IMR-90 (cell line): ENCODE measurements at regions not wholly inside any gene's neighbourhood (a gene's known extent, or its start where the extent isn't known, plus 50 kb on each side); places are given as distances from the start of the nearest gene placed in this dataset.

Source experiments
- ATAC-seq: fragments of 200-7000 bp; cut with Tn5 transposase; 2 replicates; pipeline ENCODE4 v1.9.1; 2020; ENCODE audit warnings: low read depth, mild to moderate bottlenecking, moderate library complexity
- BruUV-seq: library from RNA; stranded (reverse); fragments of 400-500 nt; replicated peaks from 2 replicates; lab custom pipeline; 2021; lab: Mats Ljungman, UMichigan
- CTCF ChIA-PET: fragments of 300-600 bp; formaldehyde crosslinking; extraction: SDS; loops from one replicate; lab custom pipeline; 2021; ENCODE audit warnings: antibody characterized with exemption; lab: Yijun Ruan, JAX
- POLR2A ChIA-PET: fragments of 300-600 bp; sonication (Branson Sonifier 250); formaldehyde crosslinking; loops from one replicate; lab custom pipeline; 2022; ENCODE audit warnings: antibody characterized with exemption; ENCODE audit not compliant: unreplicated experiment; lab: Charles Lee
- DNase-seq: peaks from one replicate; pipeline ENCODE4 v3.0.0; 2013
- H2AFZ ChIP-seq: replicated peaks from 2 replicates; pipeline ENCODE3; 2013; ENCODE audit warnings: low read length, mild to moderate bottlenecking; ENCODE audit not compliant: poor library complexity
- H2AK5ac ChIP-seq: 2 replicates; pipeline ENCODE4 v1.6.1; 2013; ENCODE audit warnings: low read depth, low read length, inconsistent platforms
- H2AK9ac ChIP-seq: replicated peaks from 2 replicates; pipeline ENCODE3; 2013; ENCODE audit warnings: mild to moderate bottlenecking, low read depth, low read length, moderate library complexity; ENCODE audit not compliant: poor library complexity
- H2BK120ac ChIP-seq: 2 replicates; pipeline ENCODE4 v1.6.1; 2013; ENCODE audit warnings: low read depth, low read length, inconsistent platforms
- H2BK15ac ChIP-seq: 3 replicates; pipeline ENCODE4 v1.6.1; 2013; ENCODE audit warnings: low read depth, low read length, inconsistent platforms
- H2BK20ac ChIP-seq: 2 replicates; pipeline ENCODE4 v1.6.1; 2013; ENCODE audit warnings: low read depth, mild to moderate bottlenecking, inconsistent platforms, low read length, moderate library complexity
- H2BK5ac ChIP-seq: 2 replicates; pipeline ENCODE4 v1.6.1; 2013; ENCODE audit warnings: mild to moderate bottlenecking, low read depth, low read length, inconsistent platforms; ENCODE audit not compliant: poor library complexity, severe bottlenecking
- H3K14ac ChIP-seq: replicated peaks from 2 replicates; pipeline ENCODE4 v1.6.1; 2013; ENCODE audit warnings: low read depth, low read length, inconsistent platforms
- H3K18ac ChIP-seq: 2 replicates; pipeline ENCODE4 v1.6.1; 2013; ENCODE audit warnings: low read depth, low read length, control low read depth
- H3K23ac ChIP-seq: 2 replicates; pipeline ENCODE4 v1.6.1; 2013; ENCODE audit warnings: low read depth, low read length, inconsistent platforms
- H3K27ac ChIP-seq: 2 replicates; pipeline ENCODE4 v1.5.1; 2013; ENCODE audit warnings: mild to moderate bottlenecking, control low read depth, low read length; ENCODE audit not compliant: insufficient read depth
- H3K27me3 ChIP-seq: 2 replicates; pipeline ENCODE4 v1.6.1; 2013; ENCODE audit warnings: low read length; ENCODE audit not compliant: control insufficient read depth, insufficient read depth
- H3K36me3 ChIP-seq: 2 replicates; pipeline ENCODE4 v1.6.1; 2013; ENCODE audit warnings: low read length, mixed read lengths; ENCODE audit not compliant: control insufficient read depth, insufficient read depth
- H3K4ac ChIP-seq: 2 replicates; pipeline ENCODE4 v1.6.1; 2013; ENCODE audit warnings: low read depth, low read length, inconsistent platforms
- H3K4me1 ChIP-seq: 2 replicates; pipeline ENCODE4 v1.6.1; 2013; ENCODE audit warnings: low read length, mixed read lengths; ENCODE audit not compliant: control insufficient read depth, insufficient read depth
- H3K4me2 ChIP-seq: 2 replicates; pipeline ENCODE4 v1.6.1; 2013; ENCODE audit warnings: low read depth, mild to moderate bottlenecking, control low read depth, low read length, moderate library complexity
- H3K4me3 ChIP-seq: 2 replicates; pipeline ENCODE4 v1.5.1; 2013; ENCODE audit warnings: low read depth, mild to moderate bottlenecking, control low read depth, low read length, moderate library complexity; ENCODE audit not compliant: insufficient read depth
- H3K56ac ChIP-seq: 2 replicates; pipeline ENCODE4 v1.6.1; 2013; ENCODE audit warnings: low read length, inconsistent platforms; ENCODE audit not compliant: insufficient read depth; ENCODE audit errors: extremely low read depth
- H3K79me1 ChIP-seq, 2 experiments: 2 replicates each; pipeline ENCODE4 v1.6.1; 2013; ENCODE audit warnings: low read length in 2 of 2, inconsistent platforms in 1 of 2, low read depth in 1 of 2
- H3K9ac ChIP-seq: 2 replicates; pipeline ENCODE4 v1.6.1; 2013; ENCODE audit warnings: low read depth, low read length, control low read depth
- H3K9me1 ChIP-seq: 2 replicates; pipeline ENCODE4 v1.6.1; 2013; ENCODE audit warnings: low read length, inconsistent platforms; ENCODE audit not compliant: insufficient read depth
- H3K9me3 ChIP-seq: 2 replicates; pipeline ENCODE4 v1.6.1; 2013; ENCODE audit warnings: low read length; ENCODE audit not compliant: control insufficient read depth, insufficient read depth
- H4K20me1 ChIP-seq: 2 replicates; pipeline ENCODE4 v1.6.1; 2013; ENCODE audit warnings: low read length, inconsistent platforms; ENCODE audit not compliant: insufficient read depth
- H4K5ac ChIP-seq: 2 replicates; pipeline ENCODE4 v1.6.1; 2013; ENCODE audit warnings: mild to moderate bottlenecking, low read depth, low read length, control low read depth
- H4K8ac ChIP-seq, 2 experiments: 2 replicates each; pipeline ENCODE4 v1.6.1; 2013; ENCODE audit warnings: low read depth in 2 of 2, low read length in 2 of 2, control low read depth in 1 of 2, inconsistent platforms in 1 of 2
- H4K91ac ChIP-seq: 2 replicates; pipeline ENCODE4 v1.6.1; 2013; ENCODE audit warnings: low read depth, low read length, inconsistent platforms; ENCODE audit not compliant: insufficient read depth
- CEBPB ChIP-seq: IDR thresholded peaks from 2 replicates; pipeline ENCODE4 v1.6.1; 2012; ENCODE audit warnings: low read depth, low read length, improper control_type of control experiment
- whole genome bisulfite sequencing, 2 experiments: methylation state at CpG; one replicate each; pipeline versions ENCODE4 v1.1.5 to v1.1.7; 2013; ENCODE audit warnings: missing lambda C conversion rate in 2 of 2; ENCODE audit not compliant: insufficient read length in 1 of 2; ENCODE audit errors: extremely low coverage in 2 of 2; 5-methylcytosine and 5-hydroxymethylcytosine counted together
- dilution Hi-C: fragments of 300-500 bp; cut with HindIII; formaldehyde crosslinking; loops from one replicate; pipeline ENCODE4 v1.14.3; 2018; ENCODE audit warnings: low sequenced_read_pairs; ENCODE audit not compliant: unreplicated experiment
- in situ Hi-C: fragments of 300-500 bp; cut with MboI; formaldehyde crosslinking; loops from 3 replicates; pipeline ENCODE4 v1.14.3; 2019; ENCODE audit warnings: low sequenced_read_pairs, inconsistent platforms, mixed read lengths
- intact Hi-C: fragments of 100-400 bp; cut with micrococcal nuclease; formaldehyde crosslinking; loops from 2 replicates; pipeline ENCODE4 v1.10.0; 2022
- TF ChIP-seq, protein P1 (sequence below): conservative IDR thresholded peaks from 2 replicates; pipeline ENCODE4 v1.5.1; 2012; ENCODE audit warnings: mild to moderate bottlenecking, low read depth, low read length, improper control_type of control experiment

DNA sequence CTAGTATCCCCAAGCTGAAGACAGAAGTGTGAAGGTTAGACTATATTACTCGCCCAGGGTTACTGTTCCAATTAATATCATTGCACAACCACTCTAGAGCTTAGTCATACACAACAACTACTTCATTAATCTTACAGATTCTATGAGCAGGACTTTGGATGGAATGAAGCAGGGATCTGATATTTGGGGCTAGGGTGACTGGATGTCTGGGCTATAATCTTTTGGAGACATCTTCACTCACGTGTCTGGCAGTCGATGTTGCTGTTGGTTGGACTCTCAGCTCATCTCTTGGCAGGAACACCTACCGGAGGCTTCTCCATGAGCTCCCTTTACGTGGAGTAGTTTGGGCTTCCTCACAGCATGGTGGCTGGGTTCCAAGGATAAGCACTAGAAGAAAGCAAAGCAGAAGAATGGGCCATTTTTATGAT is 519.2 kb upstream of the B3GALT2 start:
- no peak overlapping the region for H3K23ac ChIP-seq
- H3K4me3 ChIP-seq: no peak overlapping the region
- H2AFZ ChIP-seq: no peak overlapping the region
- H2BK120ac ChIP-seq: peak overlapping the region; percentile 36
- H4K20me1 ChIP-seq: no peaks in the 10 kb centered on the region
- BruUV-seq: no TSS peak
- DNase-seq (no peak), ATAC-seq (no peak)
- no peak overlapping the region for H2BK5ac ChIP-seq
- dilution Hi-C loops (no loop called here), intact Hi-C loops (no loop called here), in situ Hi-C loops (no loop called here)
- no peak overlapping the region for H3K4me2 ChIP-seq
- no peaks in the 10 kb centered on the region for H3K36me3 ChIP-seq
- no peak overlapping the region for H2AK9ac ChIP-seq
- H3K4me1 ChIP-seq: peaks cover 6% of the 10 kb centered on the region
- peak overlapping the region; percentile 78 for H4K91ac ChIP-seq
- TF ChIP-seq, protein P1, sequence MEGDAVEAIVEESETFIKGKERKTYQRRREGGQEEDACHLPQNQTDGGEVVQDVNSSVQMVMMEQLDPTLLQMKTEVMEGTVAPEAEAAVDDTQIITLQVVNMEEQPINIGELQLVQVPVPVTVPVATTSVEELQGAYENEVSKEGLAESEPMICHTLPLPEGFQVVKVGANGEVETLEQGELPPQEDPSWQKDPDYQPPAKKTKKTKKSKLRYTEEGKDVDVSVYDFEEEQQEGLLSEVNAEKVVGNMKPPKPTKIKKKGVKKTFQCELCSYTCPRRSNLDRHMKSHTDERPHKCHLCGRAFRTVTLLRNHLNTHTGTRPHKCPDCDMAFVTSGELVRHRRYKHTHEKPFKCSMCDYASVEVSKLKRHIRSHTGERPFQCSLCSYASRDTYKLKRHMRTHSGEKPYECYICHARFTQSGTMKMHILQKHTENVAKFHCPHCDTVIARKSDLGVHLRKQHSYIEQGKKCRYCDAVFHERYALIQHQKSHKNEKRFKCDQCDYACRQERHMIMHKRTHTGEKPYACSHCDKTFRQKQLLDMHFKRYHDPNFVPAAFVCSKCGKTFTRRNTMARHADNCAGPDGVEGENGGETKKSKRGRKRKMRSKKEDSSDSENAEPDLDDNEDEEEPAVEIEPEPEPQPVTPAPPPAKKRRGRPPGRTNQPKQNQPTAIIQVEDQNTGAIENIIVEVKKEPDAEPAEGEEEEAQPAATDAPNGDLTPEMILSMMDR: no peak
- peak; percentile 67 for TF ChIP-seq CEBPB
- ChIA-PET POLR2A (no interaction called here), CTCF (no interaction called here)
- H4K5ac ChIP-seq: no peak overlapping the region
- H3K4ac ChIP-seq: no peak overlapping the region
- H2BK15ac ChIP-seq: peak overlapping the region; percentile 34; the same call in 2 of the 3 replicates
- H3K56ac ChIP-seq: no peak overlapping the region
- WGBS, 2 experiments: 100% methylated on average over 2 of the region's 5 CpGs; no CpG with 5 or more reads in 1 of the 2 experiments
- no peak overlapping the region for H2BK20ac ChIP-seq
- no peak overlapping the region for H3K18ac ChIP-seq
- H3K9ac ChIP-seq: no peak overlapping the region
- no peaks in the 10 kb centered on the region for H3K27me3 ChIP-seq
- no peaks in the 10 kb centered on the region for H3K79me1 ChIP-seq
- H3K9me3 ChIP-seq: peaks cover 3% of the 10 kb centered on the region; the same call in 1 of the 2 replicates
- H4K8ac ChIP-seq: no peak overlapping the region
- H3K14ac ChIP-seq: no peak overlapping the region
- H3K27ac ChIP-seq: no peak overlapping the region
- H3K9me1 ChIP-seq: peaks cover 2% of the 10 kb centered on the region
- H2AK5ac ChIP-seq: 0 out of 2 replicates have a peak overlapping the region, but pooled peaks have one; percentile 42
